Right ventricle myocardium inferior (tissue), 1 donor: ENCODE measurements at regions not wholly inside any gene's neighbourhood (a gene's known extent, or its start where the extent isn't known, plus 50 kb on each side); places are given as distances from the start of the nearest gene placed in this dataset.
A peak's percentile ranks its signal among the peaks of the same experiment; 100 is the strongest.
"Not testable (repeated sequence)": the region's sequence is repeated elsewhere in the genome, so short reads cannot be mapped to it uniquely, and the experiment has no call there.

Source experiments
- ATAC-seq: fragments of 200-7000 bp; cut with Tn5 transposase; one replicate; pipeline ENCODE4 v1.9.1; 2020; ENCODE audit warnings: mild to moderate bottlenecking, moderate library complexity
- DNase-seq: peaks from one replicate; pipeline ENCODE4 v3.0.0; 2021; ENCODE audit errors: missing footprints
- intact Hi-C: fragments of 100-400 bp; cut with DNase I; formaldehyde crosslinking; loops from one replicate; pipeline ENCODE4 v1.11.0; 2022
- donor health status: DM: no; HTN: yes; CAD: no; lungs with severe emphysema.

GRCh38 chr2:234355021-234355720 lies 141.7 kb downstream of the ARL4C start:
- ATAC-seq (no peak), DNase-seq (no peak)
- intact Hi-C loops = no loop called here

- intact Hi-C loops = no loop called here
- DNase-seq (no peak), ATAC-seq (no peak)
These were observed 144.6 kb downstream of the ARL4C start for GRCh38 chr2:234352270-234352669.

DNA sequence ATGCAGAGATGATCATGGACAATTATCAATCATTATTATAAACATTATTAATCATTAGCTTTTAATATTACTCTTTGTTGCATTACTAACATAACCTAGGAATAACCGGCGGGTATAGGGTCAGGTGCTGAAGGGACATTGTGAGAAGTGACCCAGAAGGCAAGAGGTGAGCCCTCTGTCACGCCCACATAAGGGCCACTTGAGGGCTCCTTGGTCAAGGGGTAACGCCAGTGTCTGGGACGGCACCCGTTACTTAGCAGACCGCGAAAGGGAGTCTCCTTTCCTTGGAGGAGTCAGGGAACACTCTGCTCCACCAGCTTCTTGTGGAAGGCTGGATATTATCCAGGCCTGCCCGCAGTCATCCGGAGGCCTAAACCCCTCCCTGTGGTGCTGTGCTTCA lies 145.0 kb downstream of the ARL4C start:
- ATAC-seq, intact Hi-C loops, DNase-seq: not testable (repeated sequence)

DNA sequence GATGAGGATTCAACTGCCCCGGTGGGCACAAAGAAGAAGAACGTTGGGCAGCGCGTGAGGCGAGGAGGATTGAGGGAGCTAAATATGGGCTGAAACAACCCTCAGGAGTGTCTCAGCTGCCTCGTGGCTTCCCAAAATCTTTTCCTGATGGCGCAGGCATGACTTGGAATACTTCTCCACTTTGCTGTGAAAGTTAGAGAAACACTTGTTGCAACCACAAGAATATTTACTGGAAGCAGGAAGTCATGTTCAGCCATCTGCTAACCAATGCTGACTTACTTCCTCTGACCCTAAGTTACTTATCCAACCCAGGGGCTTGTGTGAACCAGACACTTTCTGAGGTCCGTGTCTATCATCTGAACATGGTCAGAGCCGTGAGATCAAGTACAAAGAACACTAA lies 148.8 kb downstream of the ARL4C start:
- peak; percentile 34 for ATAC-seq
- intact Hi-C loops = no loop called here
- no peak for DNase-seq

GRCh38 chr2:234345921-234346320 lies 151.0 kb downstream of the ARL4C start:
- ATAC-seq (no peak), DNase-seq (no peak)
- intact Hi-C loops = no loop called here

GRCh38 chr2:234344012-234344411 lies 152.9 kb downstream of the ARL4C start:
- intact Hi-C loops = no loop called here
- ATAC-seq (no peak), DNase-seq (no peak)

DNA sequence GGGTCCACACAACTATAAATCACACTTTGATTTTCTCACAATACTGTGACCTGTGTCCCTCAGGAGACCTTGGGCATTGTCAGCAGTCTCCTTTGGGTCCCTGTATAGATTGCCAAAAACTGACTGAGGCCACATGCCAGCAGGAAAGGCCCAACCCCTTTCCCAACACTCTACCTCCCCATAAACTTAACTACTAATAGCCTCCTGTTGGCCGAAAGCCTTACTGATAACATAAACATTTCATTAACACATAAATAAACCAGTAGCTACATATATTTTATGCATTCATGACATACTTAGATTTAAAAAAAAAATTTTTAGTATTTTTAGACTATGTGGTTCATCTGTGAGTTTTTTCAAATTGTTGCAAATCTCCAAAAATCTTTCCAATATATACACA lies 153.5 kb downstream of the ARL4C start:
- DNase-seq (no peak), ATAC-seq (peak; percentile 76)
- intact Hi-C loops = no loop called here

DNA sequence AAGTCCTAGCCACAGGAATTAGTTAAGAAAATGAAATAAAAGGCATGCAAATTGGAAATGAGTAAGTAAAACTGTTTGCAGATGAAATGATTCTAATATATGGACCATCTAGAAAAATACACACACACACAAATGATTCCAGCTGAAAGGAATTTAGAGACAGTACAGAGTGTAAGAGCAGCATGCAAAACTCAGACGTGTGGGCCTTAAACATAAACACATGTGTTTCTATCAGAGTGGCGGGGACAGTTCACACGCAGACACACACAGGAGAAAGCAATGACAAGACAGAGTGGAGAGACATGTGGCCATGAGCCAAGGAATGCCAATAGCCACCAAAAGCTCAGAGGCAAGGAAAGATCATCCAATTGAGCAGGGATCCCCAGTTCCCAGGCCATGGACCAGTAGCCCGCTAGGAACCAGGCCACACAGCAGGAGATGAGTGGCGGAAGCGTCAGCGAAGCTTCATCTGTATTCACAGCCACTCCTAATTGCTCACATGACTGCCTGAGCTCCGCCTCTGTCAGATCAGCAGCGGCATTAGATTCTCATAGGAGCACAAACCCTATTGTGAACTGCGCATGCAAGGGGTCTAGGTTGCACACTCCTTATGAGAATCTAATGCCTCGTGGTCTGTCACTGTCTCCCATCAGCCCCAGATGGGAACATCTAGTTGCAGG lies 155.4 kb downstream of the ARL4C start:
- no peak for ATAC-seq
- intact Hi-C loops = no loop called here
- no peak for DNase-seq

DNA sequence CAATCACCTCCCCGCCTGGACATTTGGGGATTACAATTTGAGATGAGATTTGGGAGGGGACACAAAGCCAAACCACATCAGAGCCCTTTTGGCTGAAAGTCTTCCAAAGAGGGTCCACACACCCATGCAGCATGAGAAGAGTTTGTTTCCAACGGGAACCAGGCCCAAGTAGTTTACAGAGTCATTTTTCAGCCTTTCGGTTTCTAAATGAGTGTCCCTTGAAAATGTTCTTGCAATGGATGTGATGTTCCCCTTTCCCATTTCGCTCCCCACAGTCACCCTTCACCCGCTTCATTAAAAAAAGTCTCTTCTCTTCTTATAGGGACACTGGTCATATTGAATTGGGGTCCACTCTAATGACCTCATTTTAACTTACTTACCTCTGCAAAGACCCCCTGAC lies 157.4 kb downstream of the ARL4C start:
- no peak for DNase-seq
- no peak for ATAC-seq
- intact Hi-C loops = no loop called here

- DNase-seq = no peak
- ATAC-seq = no peak
- intact Hi-C loops = no loop called here
These were observed 157.9 kb downstream of the ARL4C start for GRCh38 chr2:234339011-234339410.

DNA sequence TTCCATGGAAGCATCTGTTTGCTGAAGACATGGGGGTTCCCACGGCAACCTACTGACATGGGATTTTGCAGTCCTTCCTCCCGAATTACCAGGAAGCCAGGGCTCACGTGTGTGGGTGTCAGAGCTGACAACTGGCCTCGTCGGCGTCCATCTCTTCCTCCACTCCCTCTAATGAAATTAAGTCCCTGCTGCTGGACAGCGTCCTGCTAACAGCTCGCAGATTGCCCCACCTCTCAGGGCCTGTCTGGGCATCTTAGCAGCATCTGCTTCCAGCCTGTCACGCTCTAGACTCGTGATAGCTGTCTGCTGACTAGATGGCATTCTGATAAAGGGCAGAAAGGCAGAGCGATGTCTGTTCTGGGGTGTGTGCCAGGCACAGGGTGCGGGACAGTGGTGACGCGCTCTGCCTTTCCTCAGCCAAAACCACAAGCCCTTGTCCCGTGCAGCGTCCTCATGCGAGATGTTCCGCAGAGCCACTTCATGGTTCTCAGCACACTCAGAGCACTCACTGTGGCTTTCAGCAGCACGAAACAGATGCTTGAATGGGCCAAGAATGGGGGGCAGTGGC lies 161.1 kb downstream of the ARL4C start:
- DNase-seq (peak; percentile 79), ATAC-seq (peak; percentile 90)
- intact Hi-C loops = no loop called here

- ATAC-seq (no peak), DNase-seq (no peak)
- intact Hi-C loops = no loop called here
These were observed 162.1 kb downstream of the ARL4C start for GRCh38 chr2:234334756-234335155.

GRCh38 chr2:234334151-234334550 lies 162.7 kb downstream of the ARL4C start:
- intact Hi-C loops = no loop called here
- no peak for ATAC-seq
- DNase-seq = no peak

GRCh38 chr2:234333168-234334130 lies 163.4 kb downstream of the ARL4C start:
- no peak for ATAC-seq
- intact Hi-C loops = no loop called here
- no peak for DNase-seq

DNA sequence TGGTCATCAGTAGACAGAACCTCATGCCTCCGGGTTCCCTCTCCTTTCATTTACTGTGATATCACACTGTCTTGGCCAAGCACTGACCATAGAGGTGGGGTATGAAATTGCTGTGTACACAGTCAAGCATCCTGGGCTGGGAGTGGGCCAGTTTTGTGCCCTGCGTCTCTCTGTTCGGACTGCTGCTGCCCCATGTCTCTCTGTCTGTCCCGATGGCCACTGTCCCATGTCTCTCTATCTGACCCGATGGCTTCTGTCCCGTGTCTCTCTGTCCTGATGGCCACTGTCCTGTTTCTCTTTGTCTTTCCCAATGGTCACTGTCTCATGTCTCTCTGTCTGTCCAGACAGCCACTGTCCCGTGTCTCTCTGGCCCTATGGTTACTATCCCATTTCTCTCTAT lies 164.9 kb downstream of the ARL4C start:
- no peak for DNase-seq
- no peak for ATAC-seq
- intact Hi-C loops = no loop called here

- DNase-seq (no peak), ATAC-seq (no peak)
- intact Hi-C loops = no loop called here
These were observed 165.3 kb downstream of the ARL4C start for GRCh38 chr2:234331566-234331965.

- ATAC-seq (no peak), DNase-seq (no peak)
- intact Hi-C loops = no loop called here
These were observed 166.0 kb downstream of the ARL4C start for GRCh38 chr2:234330902-234331301.

DNA sequence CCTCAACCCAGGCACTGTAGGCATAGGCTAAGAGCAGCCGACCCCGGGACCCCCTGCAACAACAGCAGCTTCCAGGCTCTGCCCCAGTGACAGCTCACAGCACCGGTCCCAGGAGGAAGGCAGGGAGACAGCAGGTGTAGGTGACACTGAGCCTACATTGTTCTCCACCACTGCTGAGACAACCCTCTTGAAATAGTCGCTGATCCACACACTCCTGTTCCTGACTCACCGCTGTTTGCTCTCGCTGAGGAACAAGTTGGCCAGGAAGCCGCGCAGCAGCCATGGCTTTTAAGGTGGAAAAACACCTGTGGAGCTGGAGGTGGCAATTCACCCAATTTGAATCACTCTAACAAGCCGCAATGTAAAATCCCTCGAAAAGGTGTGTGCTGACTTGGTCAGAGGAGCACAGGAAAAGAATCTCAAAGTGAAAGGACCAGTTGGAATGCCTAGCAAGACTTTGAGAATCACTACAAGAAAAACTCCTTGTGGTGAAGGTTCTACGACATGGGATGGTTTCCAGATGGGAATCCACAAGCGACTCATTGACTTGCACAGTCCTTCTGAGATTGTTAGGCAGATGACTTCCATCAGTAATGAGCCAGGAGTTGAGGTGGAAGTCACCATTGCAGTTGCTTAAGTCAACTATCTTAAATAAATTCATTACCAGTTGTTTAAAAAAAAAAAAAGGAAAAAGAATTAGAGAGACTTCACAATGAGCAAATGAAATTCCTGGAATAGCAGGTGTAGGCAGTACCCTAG lies 167.5 kb downstream of the ARL4C start:
- ATAC-seq (no peak), DNase-seq (no peak)
- intact Hi-C loops = no loop called here
